Left lung (tissue), 4 donors: ENCODE measurements at regions not wholly inside any gene's neighbourhood (a gene's known extent, or its start where the extent isn't known, plus 50 kb on each side); places are given as distances from the start of the nearest gene placed in this dataset.

ENCODE experiments used
- ATAC-seq: fragments of 200-7000 bp; cut with Tn5 transposase; one replicate; pipeline ENCODE4 v1.9.1; 2020; ENCODE audit warnings: moderate library complexity
- DNase-seq, 4 donors: peaks; one replicate each; pipeline ENCODE4 v3.0.0-alpha.2; 2013 to 2020
- H3K27ac ChIP-seq, 2 donors: fragments of 200-600 bp; sonication (generic) in 1 of 2; one replicate each; pipeline versions ENCODE4 v1.5.0 to v1.8.0; 2020 to 2021
- H3K27me3 ChIP-seq, 2 donors: fragments of 200-600 bp; sonication (generic) in 1 of 2; one replicate each; pipeline versions ENCODE4 v1.5.0 to v1.8.0; 2020 to 2021
- H3K36me3 ChIP-seq, 2 donors: fragments of 200-600 bp; sonication (generic) in 1 of 2; one replicate each; pipeline versions ENCODE4 v1.5.0 to v1.8.0; 2020 to 2021
- H3K4me1 ChIP-seq, 2 donors: fragments of 200-600 bp; one replicate each; pipeline ENCODE4 v1.8.0; 2021
- H3K4me3 ChIP-seq, 2 donors: fragments of 200-600 bp; sonication (generic) in 1 of 2; one replicate each; pipeline versions ENCODE4 v1.5.0 to v1.8.0; 2020 to 2021; ENCODE audit warnings: mild to moderate bottlenecking in 1 of 2
- H3K9me3 ChIP-seq, 2 donors: fragments of 200-600 bp; sonication (generic) in 1 of 2; one replicate each; pipeline versions ENCODE4 v1.5.0 to v1.8.0; 2020 to 2021
- CTCF ChIP-seq, 2 donors: fragments of 200-600 bp; sonication (generic) in 1 of 2; IDR thresholded peaks; one replicate each; pipeline versions ENCODE4 v1.5.0 to v1.8.0; 2021; ENCODE audit warnings: antibody characterized with exemption in 2 of 2
- intact Hi-C, 2 donors: fragments of 100-400 bp; cut with DNase I; formaldehyde crosslinking; loops; one replicate each; pipeline versions ENCODE4 v1.11.2 to v1.14.2; 2022
- donor health status: DM: no; HTN: yes; CAD: no.
- donor health status: DM: no; HTN: no; CAD: no.

- Histone ChIP-seq H3K36me3 (no peaks in the 10 kb centered on the region), H3K4me1 (no peaks in the 10 kb centered on the region), H3K4me3 (no peak overlapping the region), H3K27ac (no peak overlapping the region), H3K27me3 (no peaks in the 10 kb centered on the region), H3K9me3 (peaks cover 0 to 24% of the 10 kb centered on the region in 2 donors)
- no peak for DNase-seq
- intact Hi-C loops: no loop called here
- no peak for ATAC-seq
- no peak for TF ChIP-seq CTCF (IDR thresholded peaks at IDR 0.05)
These were observed 99.6 kb upstream of the NSMCE3 start for GRCh38 chr15:29369261-29369660.

- Histone ChIP-seq H3K4me3 (no peak overlapping the region), H3K36me3 (no peaks in the 10 kb centered on the region), H3K4me1 (no peaks in the 10 kb centered on the region), H3K27ac (no peak overlapping the region), H3K27me3 (peaks cover 0 to 4% of the 10 kb centered on the region in 2 donors), H3K9me3 (peaks cover 0 to 19% of the 10 kb centered on the region in 2 donors)
- intact Hi-C loops: no loop called here
- DNase-seq (no peak), ATAC-seq (peak; percentile 51)
- TF ChIP-seq CTCF (IDR thresholded peaks at IDR 0.05): no peak
These were observed 94.9 kb upstream of the NSMCE3 start for GRCh38 chr15:29364426-29365078.

GRCh38 chr15:29361560-29361959, 91.9 kb upstream of the NSMCE3 start:
- Histone ChIP-seq H3K9me3 (no peaks in the 10 kb centered on the region), H3K27ac (no peak overlapping the region), H3K4me1 (no peaks in the 10 kb centered on the region), H3K27me3 (peaks cover 0 to 4% of the 10 kb centered on the region in 2 donors), H3K4me3 (no peak overlapping the region), H3K36me3 (no peaks in the 10 kb centered on the region)
- TF ChIP-seq CTCF (IDR thresholded peaks at IDR 0.05): no peak
- intact Hi-C loops: no loop called here
- ATAC-seq: no peak
- DNase-seq: no peak

GRCh38 chr15:29360152-29360551, 90.5 kb upstream of the NSMCE3 start:
- Histone ChIP-seq H3K27ac (no peak overlapping the region), H3K4me3 (no peak overlapping the region), H3K9me3 (no peaks in the 10 kb centered on the region), H3K27me3 (peaks cover 0 to 4% of the 10 kb centered on the region in 2 donors), H3K4me1 (no peaks in the 10 kb centered on the region), H3K36me3 (no peaks in the 10 kb centered on the region)
- intact Hi-C loops: no loop called here
- TF ChIP-seq CTCF (IDR thresholded peaks at IDR 0.05): no peak
- ATAC-seq (no peak), DNase-seq (no peak)

- intact Hi-C loops: no loop called here
These were observed 87.2 kb upstream of the NSMCE3 start for GRCh38 chr15:29356786-29357185.

More at GRCh38 chr15:29356786-29357185, 87.2 kb upstream of the NSMCE3 start:
- H3K27me3 ChIP-seq: peaks cover 0 to 4% of the 10 kb centered on the region in 2 donors
- H3K4me1 ChIP-seq: no peaks in the 10 kb centered on the region
- H3K27ac ChIP-seq: no peak overlapping the region
- no peak for TF ChIP-seq CTCF (IDR thresholded peaks at IDR 0.05)
- no peaks in the 10 kb centered on the region for H3K36me3 ChIP-seq
- ATAC-seq (no peak), DNase-seq (no peak)
- H3K9me3 ChIP-seq: no peaks in the 10 kb centered on the region
- no peak overlapping the region for H3K4me3 ChIP-seq
